Fibroblast of lung (primary cell): ENCODE measurements at regions not wholly inside any gene's neighbourhood (a gene's known extent, or its start where the extent isn't known, plus 50 kb on each side); places are given as distances from the start of the nearest gene placed in this dataset.

Experiments used
- EZH2 ChIP-seq: IDR thresholded peaks from 2 replicates; pipeline ENCODE4 v1.5.1; 2012; ENCODE audit warnings: low read length, control low read depth, mild to moderate bottlenecking; ENCODE audit errors: missing control alignments
- TF ChIP-seq, protein P1 (sequence below), 2 donors: IDR thresholded peaks in 1 of 2; conservative IDR thresholded peaks in 1 of 2; 1 replicate in 1 of 2; 2 replicates in 1 of 2; pipeline ENCODE4 v1.5.1; 2011 to 2012; ENCODE audit warnings: low read length in 2 of 2, control low read depth in 1 of 2, inconsistent platforms in 1 of 2, low read depth in 1 of 2, mild to moderate bottlenecking in 1 of 2

GRCh38 chr7:19392246-19392645, 247.0 kb upstream of the FERD3L start:
- TF ChIP-seq, protein P1, sequence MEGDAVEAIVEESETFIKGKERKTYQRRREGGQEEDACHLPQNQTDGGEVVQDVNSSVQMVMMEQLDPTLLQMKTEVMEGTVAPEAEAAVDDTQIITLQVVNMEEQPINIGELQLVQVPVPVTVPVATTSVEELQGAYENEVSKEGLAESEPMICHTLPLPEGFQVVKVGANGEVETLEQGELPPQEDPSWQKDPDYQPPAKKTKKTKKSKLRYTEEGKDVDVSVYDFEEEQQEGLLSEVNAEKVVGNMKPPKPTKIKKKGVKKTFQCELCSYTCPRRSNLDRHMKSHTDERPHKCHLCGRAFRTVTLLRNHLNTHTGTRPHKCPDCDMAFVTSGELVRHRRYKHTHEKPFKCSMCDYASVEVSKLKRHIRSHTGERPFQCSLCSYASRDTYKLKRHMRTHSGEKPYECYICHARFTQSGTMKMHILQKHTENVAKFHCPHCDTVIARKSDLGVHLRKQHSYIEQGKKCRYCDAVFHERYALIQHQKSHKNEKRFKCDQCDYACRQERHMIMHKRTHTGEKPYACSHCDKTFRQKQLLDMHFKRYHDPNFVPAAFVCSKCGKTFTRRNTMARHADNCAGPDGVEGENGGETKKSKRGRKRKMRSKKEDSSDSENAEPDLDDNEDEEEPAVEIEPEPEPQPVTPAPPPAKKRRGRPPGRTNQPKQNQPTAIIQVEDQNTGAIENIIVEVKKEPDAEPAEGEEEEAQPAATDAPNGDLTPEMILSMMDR (conservative IDR thresholded peaks at IDR 0.05 in 1 of 2, IDR thresholded peaks at IDR 0.05 in 1 of 2; ENCODE audit: low read depth in 1 of 2, low read length in 2 of 2): no peak
- no peak for TF ChIP-seq EZH2
